ENCODE measurements at regions not wholly inside any gene's neighbourhood (a gene's known extent, or its start where the extent isn't known, plus 50 kb on each side); places are given as distances from the start of the nearest gene placed in this dataset.

DNA sequence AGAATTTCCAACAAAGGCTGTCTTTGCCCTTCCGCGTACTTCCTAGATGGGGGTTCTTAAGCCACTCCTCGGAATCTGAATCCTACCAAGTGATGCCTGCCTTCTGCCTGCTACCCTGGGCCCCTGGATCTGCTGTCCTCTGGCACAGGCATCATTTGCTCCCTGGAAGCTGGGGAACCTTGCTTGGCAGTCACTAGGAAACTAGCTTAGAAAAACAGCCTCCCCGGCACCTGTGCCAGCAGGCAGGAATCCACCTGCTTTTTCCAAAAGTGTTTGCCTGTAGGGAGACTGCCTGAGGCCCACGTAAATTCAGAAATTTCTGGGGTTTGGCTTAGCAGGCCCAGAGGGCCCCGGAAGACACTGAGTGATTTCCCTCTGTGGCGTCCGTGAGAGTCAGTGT, 442.4 kb downstream of the TSHZ3 start:
- DNase-seq: no peak
- Histone ChIP-seq H3K23ac (ENCODE audit: insufficient read length, low read depth, low read length) (no peak overlapping the region), H2BK15ac (ENCODE audit: low read depth, low read length) (no peak overlapping the region), H3K9ac (ENCODE audit: extremely low read depth, insufficient read length, low read length) (no peak overlapping the region), H2BK12ac (ENCODE audit: insufficient read length, low read depth, low read length) (no peak overlapping the region), H4K5ac (ENCODE audit: insufficient read length, low read depth, low read length) (no peak overlapping the region), H3K4ac (ENCODE audit: low read depth, low read length) (no peak overlapping the region), H2AFZ (ENCODE audit: low read length) (no peak overlapping the region), H3K23me2 (ENCODE audit: insufficient read length, low read depth, low read length, poor library complexity, severe bottlenecking) (no peaks in the 10 kb centered on the region), H2BK20ac (ENCODE audit: low read depth, low read length, poor library complexity, severe bottlenecking) (no peak overlapping the region), H4K8ac (replicated peaks; ENCODE audit: insufficient read length, low read depth, low read length) (no peak overlapping the region), H3T11ph (ENCODE audit: low read length) (no peak overlapping the region), H4K91ac (ENCODE audit: insufficient read length, low read depth, low read length) (no peak overlapping the region), H3K79me1 (ENCODE audit: insufficient read depth, low read depth, low read length, poor library complexity, severe bottlenecking) (no peaks in the 10 kb centered on the region), H2BK5ac (ENCODE audit: insufficient read length, low read length) (no peak overlapping the region), H3K27me3 (ENCODE audit: insufficient read depth, low read length) (no peaks in the 10 kb centered on the region), H3K4me2 (ENCODE audit: insufficient read depth, insufficient read length, low read length) (no peak overlapping the region), H3K56ac (ENCODE audit: insufficient read length, low read depth, low read length) (no peak overlapping the region), H4K20me1 (ENCODE audit: control insufficient read depth, insufficient read depth, insufficient read length) (no peaks in the 10 kb centered on the region), H3K4me1 (ENCODE audit: insufficient read depth, low read length) (no peaks in the 10 kb centered on the region), H3K79me2 (ENCODE audit: insufficient read depth, low read length) (no peaks in the 10 kb centered on the region), H3K14ac (ENCODE audit: insufficient read depth, low read length) (no peak overlapping the region), H3K18ac (ENCODE audit: insufficient read length, low read depth, low read length) (no peak overlapping the region), H2AK5ac (ENCODE audit: insufficient read length, low read length) (no peak overlapping the region), H3K9me3 (ENCODE audit: control insufficient read depth, low read depth, low read length) (no peaks in the 10 kb centered on the region), H2BK120ac (ENCODE audit: low read depth, low read length, poor library complexity, severe bottlenecking) (no peak overlapping the region), H3K27ac (ENCODE audit: insufficient read length, low read depth, low read length) (no peak overlapping the region)
- TF ChIP-seq, protein P1, sequence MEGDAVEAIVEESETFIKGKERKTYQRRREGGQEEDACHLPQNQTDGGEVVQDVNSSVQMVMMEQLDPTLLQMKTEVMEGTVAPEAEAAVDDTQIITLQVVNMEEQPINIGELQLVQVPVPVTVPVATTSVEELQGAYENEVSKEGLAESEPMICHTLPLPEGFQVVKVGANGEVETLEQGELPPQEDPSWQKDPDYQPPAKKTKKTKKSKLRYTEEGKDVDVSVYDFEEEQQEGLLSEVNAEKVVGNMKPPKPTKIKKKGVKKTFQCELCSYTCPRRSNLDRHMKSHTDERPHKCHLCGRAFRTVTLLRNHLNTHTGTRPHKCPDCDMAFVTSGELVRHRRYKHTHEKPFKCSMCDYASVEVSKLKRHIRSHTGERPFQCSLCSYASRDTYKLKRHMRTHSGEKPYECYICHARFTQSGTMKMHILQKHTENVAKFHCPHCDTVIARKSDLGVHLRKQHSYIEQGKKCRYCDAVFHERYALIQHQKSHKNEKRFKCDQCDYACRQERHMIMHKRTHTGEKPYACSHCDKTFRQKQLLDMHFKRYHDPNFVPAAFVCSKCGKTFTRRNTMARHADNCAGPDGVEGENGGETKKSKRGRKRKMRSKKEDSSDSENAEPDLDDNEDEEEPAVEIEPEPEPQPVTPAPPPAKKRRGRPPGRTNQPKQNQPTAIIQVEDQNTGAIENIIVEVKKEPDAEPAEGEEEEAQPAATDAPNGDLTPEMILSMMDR (conservative IDR thresholded peaks at IDR 0.05): no peak
- Mint-ChIP-seq H3K27me3 (ENCODE audit: low read depth) (no peaks in the 10 kb centered on the region; the same call in 1 of the 2 replicates), H3K4me3 (no peak overlapping the region), H3K9me3 (no peaks in the 10 kb centered on the region), H3K27ac (no peak overlapping the region; a peak in 1 of 7 replicates), H3K36me3 (ENCODE audit: insufficient read depth in 1 of 3, low read depth in 3 of 3) (no peaks in the 10 kb centered on the region; a peak in 1 of 7 replicates), H3K4me1 (peaks cover 13 to 18% of the 10 kb centered on the region in 2 experiments)
- WGBS (ENCODE audit: extremely low coverage, insufficient read length, low lambda C conversion rate): no CpG with 5 or more reads among the region's 8 CpGs

Data from H9 (cell line).